HG02884 (cell line): ENCODE measurements at regions not wholly inside any gene's neighbourhood (a gene's known extent, or its start where the extent isn't known, plus 50 kb on each side); places are given as distances from the start of the nearest gene placed in this dataset.
A peak's percentile ranks its signal among the peaks of the same experiment; 100 is the strongest.

Source experiments
- ATAC-seq: cut with Tn5 transposase; IDR thresholded peaks from one replicate; pipeline ENCODE4 v1.9.1; 2021; ENCODE audit warnings: mild to moderate bottlenecking, moderate library complexity; ENCODE audit not compliant: unreplicated experiment

- no peak for ATAC-seq
These were observed 388.2 kb downstream of the STIM2 start for GRCh38 chr4:27248829-27249228.

GRCh38 chr4:27251771-27252170 lies 391.1 kb downstream of the STIM2 start:
- ATAC-seq, result no peak

- no peak for ATAC-seq
These were observed 406.8 kb downstream of the STIM2 start for GRCh38 chr4:27267339-27267969.

- ATAC-seq, result no peak
These were observed 407.3 kb downstream of the STIM2 start for GRCh38 chr4:27267970-27268355.

GRCh38 chr4:27270435-27270834 lies 409.8 kb downstream of the STIM2 start:
- no peak for ATAC-seq

GRCh38 chr4:27271555-27271954 lies 410.9 kb downstream of the STIM2 start:
- no peak for ATAC-seq

- ATAC-seq, result no peak
These were observed 411.6 kb downstream of the STIM2 start for GRCh38 chr4:27272217-27272616.

- no peak for ATAC-seq
These were observed 415.8 kb downstream of the STIM2 start for GRCh38 chr4:27276307-27277073.

- no peak for ATAC-seq
These were observed 418.2 kb downstream of the STIM2 start for GRCh38 chr4:27278615-27279375.

GRCh38 chr4:27288496-27288895 lies 427.9 kb downstream of the STIM2 start:
- no peak for ATAC-seq

- no peak for ATAC-seq
These were observed 429.1 kb downstream of the STIM2 start for GRCh38 chr4:27289704-27290103.

GRCh38 chr4:27293831-27294230 lies 433.2 kb downstream of the STIM2 start:
- ATAC-seq, result no peak

- ATAC-seq, result no peak
These were observed 444.1 kb downstream of the STIM2 start for GRCh38 chr4:27304751-27305150.

- ATAC-seq, result no peak
These were observed 444.6 kb downstream of the STIM2 start for GRCh38 chr4:27305246-27305645.

- no peak for ATAC-seq
These were observed 447.7 kb downstream of the STIM2 start for GRCh38 chr4:27308379-27308778.

GRCh38 chr4:27315625-27316024 lies 455.0 kb downstream of the STIM2 start:
- ATAC-seq, result no peak

GRCh38 chr4:27316176-27316575 lies 455.5 kb downstream of the STIM2 start:
- no peak for ATAC-seq

- peak; percentile 55 for ATAC-seq
These were observed 458.1 kb downstream of the STIM2 start for GRCh38 chr4:27318740-27319139.

GRCh38 chr4:27326991-27327390 lies 466.4 kb downstream of the STIM2 start:
- ATAC-seq, result no peak

GRCh38 chr4:27327421-27328181 lies 467.0 kb downstream of the STIM2 start:
- ATAC-seq, result no peak

GRCh38 chr4:27338530-27338929 lies 477.9 kb downstream of the STIM2 start:
- ATAC-seq, result no peak
